HL-60 (cell line): ENCODE measurements at regions not wholly inside any gene's neighbourhood (a gene's known extent, or its start where the extent isn't known, plus 50 kb on each side); places are given as distances from the start of the nearest gene placed in this dataset.

Experiments
- GABPA ChIP-seq: IDR thresholded peaks from 2 replicates; pipeline ENCODE4 v1.6.1; 2012; ENCODE audit warnings: low read depth
- POLR2AphosphoS5 ChIP-seq: IDR thresholded peaks from 2 replicates; pipeline ENCODE4 v1.6.1; 2012; ENCODE audit warnings: low read depth
- REST ChIP-seq: IDR thresholded peaks from 2 replicates; pipeline ENCODE4 v1.6.1; 2012; ENCODE audit warnings: low read depth; ENCODE audit not compliant: insufficient replicate concordance
- SPI1 ChIP-seq: IDR thresholded peaks from 2 replicates; pipeline ENCODE4 v1.6.1; 2012; ENCODE audit warnings: low read depth, mild to moderate bottlenecking, borderline replicate concordance
- TF ChIP-seq, protein P1 (sequence below): IDR thresholded peaks from one replicate; pipeline ENCODE4 v1.5.1; 2011; ENCODE audit warnings: low read length, control low read depth, inconsistent platforms; ENCODE audit not compliant: insufficient read depth

DNA sequence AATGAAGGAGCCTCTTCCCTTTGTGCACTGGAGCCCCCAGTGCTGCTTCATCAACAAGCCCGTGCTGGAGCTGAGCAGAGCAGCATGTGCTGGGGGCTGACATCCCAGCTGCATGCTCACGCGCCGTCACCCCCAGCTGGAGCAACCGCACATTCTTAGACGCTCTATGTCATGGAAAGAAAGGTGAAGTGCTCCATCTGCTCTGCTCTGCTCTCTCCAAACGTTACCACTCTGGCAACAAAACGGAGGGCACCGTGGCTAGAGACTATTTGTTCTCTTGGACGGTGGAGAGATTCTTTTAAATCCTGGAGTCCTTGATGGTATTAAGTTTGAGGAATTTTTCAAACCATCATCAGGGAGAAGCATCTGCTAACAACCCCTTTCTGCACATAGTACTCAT, 208.4 kb downstream of the C12orf75 start:
- TF ChIP-seq, protein P1, sequence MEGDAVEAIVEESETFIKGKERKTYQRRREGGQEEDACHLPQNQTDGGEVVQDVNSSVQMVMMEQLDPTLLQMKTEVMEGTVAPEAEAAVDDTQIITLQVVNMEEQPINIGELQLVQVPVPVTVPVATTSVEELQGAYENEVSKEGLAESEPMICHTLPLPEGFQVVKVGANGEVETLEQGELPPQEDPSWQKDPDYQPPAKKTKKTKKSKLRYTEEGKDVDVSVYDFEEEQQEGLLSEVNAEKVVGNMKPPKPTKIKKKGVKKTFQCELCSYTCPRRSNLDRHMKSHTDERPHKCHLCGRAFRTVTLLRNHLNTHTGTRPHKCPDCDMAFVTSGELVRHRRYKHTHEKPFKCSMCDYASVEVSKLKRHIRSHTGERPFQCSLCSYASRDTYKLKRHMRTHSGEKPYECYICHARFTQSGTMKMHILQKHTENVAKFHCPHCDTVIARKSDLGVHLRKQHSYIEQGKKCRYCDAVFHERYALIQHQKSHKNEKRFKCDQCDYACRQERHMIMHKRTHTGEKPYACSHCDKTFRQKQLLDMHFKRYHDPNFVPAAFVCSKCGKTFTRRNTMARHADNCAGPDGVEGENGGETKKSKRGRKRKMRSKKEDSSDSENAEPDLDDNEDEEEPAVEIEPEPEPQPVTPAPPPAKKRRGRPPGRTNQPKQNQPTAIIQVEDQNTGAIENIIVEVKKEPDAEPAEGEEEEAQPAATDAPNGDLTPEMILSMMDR: no peak
- TF ChIP-seq POLR2AphosphoS5: no peak
- no peak for TF ChIP-seq GABPA
- no peak for TF ChIP-seq REST
- no peak for TF ChIP-seq SPI1
